Thyroid gland (tissue), 4 donors: ENCODE measurements at regions not wholly inside any gene's neighbourhood (a gene's known extent, or its start where the extent isn't known, plus 50 kb on each side); places are given as distances from the start of the nearest gene placed in this dataset.

Source experiments
- POLR2A ChIP-seq, 2 donors: fragments of 450-650 bp; IDR thresholded peaks; one replicate each; pipeline ENCODE4 v1.6.1; 2017; ENCODE audit warnings: antibody characterized with exemption in 2 of 2, mild to moderate bottlenecking in 2 of 2, moderate library complexity in 1 of 2
- TF ChIP-seq, protein P1 (sequence below), 6 experiments: fragments of 200-600 bp in 3 of 6; fragments of 450-650 bp in 3 of 6; sonication (generic) in 3 of 6; IDR thresholded peaks; one replicate each; pipeline ENCODE4 v1.5.1; 2016 to 2019; ENCODE audit warnings: antibody characterized with exemption in 6 of 6, mild to moderate bottlenecking in 2 of 6, inconsistent platforms in 1 of 6, moderate library complexity in 1 of 6

GRCh38 chr2:203814661-203815540 lies 52.7 kb upstream of the CTLA4 start:
- TF ChIP-seq, protein P1, sequence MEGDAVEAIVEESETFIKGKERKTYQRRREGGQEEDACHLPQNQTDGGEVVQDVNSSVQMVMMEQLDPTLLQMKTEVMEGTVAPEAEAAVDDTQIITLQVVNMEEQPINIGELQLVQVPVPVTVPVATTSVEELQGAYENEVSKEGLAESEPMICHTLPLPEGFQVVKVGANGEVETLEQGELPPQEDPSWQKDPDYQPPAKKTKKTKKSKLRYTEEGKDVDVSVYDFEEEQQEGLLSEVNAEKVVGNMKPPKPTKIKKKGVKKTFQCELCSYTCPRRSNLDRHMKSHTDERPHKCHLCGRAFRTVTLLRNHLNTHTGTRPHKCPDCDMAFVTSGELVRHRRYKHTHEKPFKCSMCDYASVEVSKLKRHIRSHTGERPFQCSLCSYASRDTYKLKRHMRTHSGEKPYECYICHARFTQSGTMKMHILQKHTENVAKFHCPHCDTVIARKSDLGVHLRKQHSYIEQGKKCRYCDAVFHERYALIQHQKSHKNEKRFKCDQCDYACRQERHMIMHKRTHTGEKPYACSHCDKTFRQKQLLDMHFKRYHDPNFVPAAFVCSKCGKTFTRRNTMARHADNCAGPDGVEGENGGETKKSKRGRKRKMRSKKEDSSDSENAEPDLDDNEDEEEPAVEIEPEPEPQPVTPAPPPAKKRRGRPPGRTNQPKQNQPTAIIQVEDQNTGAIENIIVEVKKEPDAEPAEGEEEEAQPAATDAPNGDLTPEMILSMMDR (IDR thresholded peaks at IDR 0.05) = peak; percentile 48 to 88 (median 80)
- TF ChIP-seq POLR2A (IDR thresholded peaks at IDR 0.05) = no peak
